ENCODE measurements at regions not wholly inside any gene's neighbourhood (a gene's known extent, or its start where the extent isn't known, plus 50 kb on each side); places are given as distances from the start of the nearest gene placed in this dataset.
"Not testable (repeated sequence)": the region's sequence is repeated elsewhere in the genome, so short reads cannot be mapped to it uniquely, and the experiment has no call there.

DNA sequence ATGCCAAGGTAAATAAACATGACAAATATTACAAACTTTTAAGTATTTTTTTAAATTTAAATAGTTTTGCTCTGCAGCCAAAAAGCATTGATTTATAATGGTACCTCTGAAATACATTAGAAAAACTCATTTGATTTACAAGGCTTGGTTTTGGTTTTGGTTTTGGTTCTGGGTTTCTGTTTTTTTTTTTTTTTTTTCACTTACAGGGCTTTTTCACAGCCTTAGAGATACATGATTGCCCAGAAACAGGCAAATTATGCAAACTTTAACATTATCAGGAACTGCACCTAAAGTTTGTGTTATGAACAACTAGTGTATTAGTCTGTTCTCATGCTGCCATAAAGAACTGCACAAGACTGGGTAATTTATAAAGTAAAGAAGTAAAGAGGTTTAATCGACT is 196.4 kb upstream of the DDX53 start:
- H3K4me3 ChIP-seq (ENCODE audit: low read depth, low read length), result no peak overlapping the region
- TF ChIP-seq, protein P1, sequence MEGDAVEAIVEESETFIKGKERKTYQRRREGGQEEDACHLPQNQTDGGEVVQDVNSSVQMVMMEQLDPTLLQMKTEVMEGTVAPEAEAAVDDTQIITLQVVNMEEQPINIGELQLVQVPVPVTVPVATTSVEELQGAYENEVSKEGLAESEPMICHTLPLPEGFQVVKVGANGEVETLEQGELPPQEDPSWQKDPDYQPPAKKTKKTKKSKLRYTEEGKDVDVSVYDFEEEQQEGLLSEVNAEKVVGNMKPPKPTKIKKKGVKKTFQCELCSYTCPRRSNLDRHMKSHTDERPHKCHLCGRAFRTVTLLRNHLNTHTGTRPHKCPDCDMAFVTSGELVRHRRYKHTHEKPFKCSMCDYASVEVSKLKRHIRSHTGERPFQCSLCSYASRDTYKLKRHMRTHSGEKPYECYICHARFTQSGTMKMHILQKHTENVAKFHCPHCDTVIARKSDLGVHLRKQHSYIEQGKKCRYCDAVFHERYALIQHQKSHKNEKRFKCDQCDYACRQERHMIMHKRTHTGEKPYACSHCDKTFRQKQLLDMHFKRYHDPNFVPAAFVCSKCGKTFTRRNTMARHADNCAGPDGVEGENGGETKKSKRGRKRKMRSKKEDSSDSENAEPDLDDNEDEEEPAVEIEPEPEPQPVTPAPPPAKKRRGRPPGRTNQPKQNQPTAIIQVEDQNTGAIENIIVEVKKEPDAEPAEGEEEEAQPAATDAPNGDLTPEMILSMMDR (IDR thresholded peaks at IDR 0.05; ENCODE audit: insufficient read depth, low read depth, low read length), result no peak
- no peak for DNase-seq (ENCODE audit: low read depth)

DNA sequence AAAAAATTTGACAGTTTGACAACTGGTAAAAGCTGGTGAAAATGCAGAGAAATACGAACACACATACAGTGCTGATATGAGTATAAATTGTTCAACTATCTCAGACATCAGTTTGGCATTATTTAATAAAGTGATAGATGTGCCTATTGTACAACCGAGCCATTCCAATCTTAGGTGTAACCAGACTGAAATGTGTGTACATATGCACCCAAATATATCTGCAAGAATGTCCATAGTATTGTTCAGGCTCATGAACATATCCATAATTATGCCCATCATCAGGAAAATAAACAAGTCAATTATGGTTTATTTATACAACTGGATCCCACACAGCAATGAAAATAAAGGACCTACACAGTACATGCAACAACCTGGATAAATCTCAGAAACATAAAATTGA is 188.9 kb upstream of the DDX53 start:
- no peak for DNase-seq (ENCODE audit: low read depth)
- H3K4me3 ChIP-seq (ENCODE audit: low read depth, low read length), result no peak overlapping the region
- TF ChIP-seq, protein P1 (IDR thresholded peaks at IDR 0.05; ENCODE audit: insufficient read depth, low read depth, low read length), result no peak

DNA sequence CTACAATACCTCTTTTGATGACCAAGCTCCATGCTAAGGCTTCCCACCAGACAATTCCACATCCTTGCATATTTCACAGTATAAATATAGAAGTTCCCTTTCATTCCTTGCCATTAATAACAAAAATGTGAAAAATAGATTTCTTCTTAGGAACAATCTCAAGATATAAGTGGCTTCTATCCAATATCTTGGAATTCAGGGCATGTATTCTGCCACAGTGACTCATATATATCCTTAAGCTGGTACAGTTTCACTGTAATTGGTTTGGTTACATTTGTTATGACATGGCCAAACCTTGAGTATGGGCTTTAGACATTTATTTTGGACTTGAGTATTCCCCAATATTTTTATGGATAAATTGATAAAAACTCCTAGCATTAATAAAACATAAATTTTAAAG is 181.7 kb upstream of the DDX53 start:
- no peak for DNase-seq (ENCODE audit: low read depth)
- TF ChIP-seq, protein P1 (IDR thresholded peaks at IDR 0.05; ENCODE audit: insufficient read depth, low read depth, low read length), result no peak

DNA sequence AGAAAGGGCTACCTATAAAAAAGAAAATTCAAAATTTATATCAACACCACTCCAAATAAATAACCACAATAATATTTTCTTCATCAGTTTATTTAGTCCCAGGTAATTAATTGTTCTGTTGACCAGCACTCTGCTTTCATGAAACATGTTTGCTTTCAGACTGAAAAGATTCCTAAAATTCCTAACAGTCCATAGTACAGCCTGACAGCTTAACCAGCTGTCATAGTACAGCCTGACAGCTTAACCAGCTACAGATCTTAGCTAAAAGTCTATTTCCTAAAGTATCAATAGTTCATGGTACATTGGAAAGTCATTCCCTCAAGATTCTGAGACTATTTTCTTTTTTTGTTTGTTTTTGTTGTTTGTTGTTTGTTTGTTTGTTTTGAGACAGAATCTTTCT is 144.1 kb upstream of the DDX53 start:
- no peak for DNase-seq (ENCODE audit: low read depth)
- TF ChIP-seq, protein P1 (IDR thresholded peaks at IDR 0.05; ENCODE audit: insufficient read depth, low read depth, low read length), result no peak
- no peak overlapping the region for H3K4me3 ChIP-seq (ENCODE audit: low read depth, low read length)

More for the DNA sequence above, 181.7 kb upstream of the DDX53 start:
- H3K4me3 ChIP-seq (ENCODE audit: low read depth, low read length), result no peak overlapping the region

DNA sequence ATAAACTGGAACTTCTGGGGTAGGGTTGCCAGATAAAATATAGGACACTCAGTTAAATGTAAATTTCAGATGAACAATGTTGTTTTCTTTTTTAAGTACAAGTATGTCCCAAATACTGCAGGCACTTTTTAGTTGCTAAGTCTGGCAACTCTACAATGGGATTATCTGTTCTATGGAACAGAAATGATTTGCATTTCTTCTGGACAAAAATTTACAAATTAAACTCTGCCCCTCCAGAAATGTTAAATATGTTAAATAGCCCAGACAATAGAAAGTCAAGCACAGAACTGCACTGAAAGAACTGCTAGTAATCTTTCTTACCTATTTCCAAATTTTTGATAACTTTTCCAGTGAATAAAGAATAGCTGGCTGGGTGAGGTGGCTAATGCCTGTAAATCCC is 140.1 kb upstream of the DDX53 start:
- TF ChIP-seq, protein P1 (IDR thresholded peaks at IDR 0.05; ENCODE audit: insufficient read depth, low read depth, low read length), result no peak
- DNase-seq (ENCODE audit: low read depth), result no peak
- no peak overlapping the region for H3K4me3 ChIP-seq (ENCODE audit: low read depth, low read length)

DNA sequence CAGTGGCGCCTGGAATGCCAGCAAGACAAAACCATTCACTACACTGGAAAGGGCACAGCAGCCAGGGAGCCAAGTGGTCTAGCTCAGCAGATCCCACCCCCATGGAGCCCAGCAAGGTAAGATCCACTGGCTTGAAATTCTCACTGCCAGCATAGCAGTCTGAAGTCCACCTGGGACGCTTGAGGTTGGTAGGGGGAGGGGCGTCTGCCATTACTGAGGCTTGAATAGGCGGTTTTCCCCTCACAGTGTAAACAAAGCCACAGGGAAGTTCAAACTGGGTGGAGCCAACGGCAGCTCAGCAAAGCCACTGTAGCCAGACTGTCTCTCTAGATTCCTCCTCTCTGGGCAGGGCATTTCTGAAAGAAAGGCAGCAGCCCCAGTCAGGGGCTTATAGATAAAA is 133.0 kb upstream of the DDX53 start:
- not testable (repeated sequence) for H3K4me3 ChIP-seq (ENCODE audit: low read depth, low read length)

DNA sequence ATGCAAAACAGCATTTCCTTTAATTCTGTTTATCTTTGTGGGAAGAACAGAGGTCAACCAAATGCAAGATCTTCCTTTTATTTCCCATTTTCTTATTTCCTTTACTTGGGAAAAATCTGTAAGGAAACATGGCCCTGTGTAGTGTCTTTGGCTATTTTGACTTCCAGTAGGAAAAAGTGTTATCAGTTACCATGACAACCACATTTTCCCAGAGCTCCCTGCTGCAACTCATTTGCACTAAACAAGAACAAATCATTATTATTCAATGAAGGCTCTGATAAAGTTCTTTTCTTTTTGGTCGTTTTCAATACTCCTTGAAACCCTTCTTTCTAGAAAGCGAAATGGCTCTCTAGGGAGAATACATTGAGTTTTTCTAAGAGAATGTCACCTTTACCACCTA is 117.2 kb upstream of the DDX53 start:
- TF ChIP-seq, protein P1 (IDR thresholded peaks at IDR 0.05; ENCODE audit: insufficient read depth, low read depth, low read length), result no peak
- no peak overlapping the region for H3K4me3 ChIP-seq (ENCODE audit: low read depth, low read length)
- DNase-seq (ENCODE audit: low read depth), result no peak

More for the DNA sequence above, 133.0 kb upstream of the DDX53 start:
- not testable (repeated sequence) for DNase-seq (ENCODE audit: low read depth)
